GM23338 (cell line): ENCODE measurements at regions not wholly inside any gene's neighbourhood (a gene's known extent, or its start where the extent isn't known, plus 50 kb on each side); places are given as distances from the start of the nearest gene placed in this dataset.

Experiments used
- ATAC-seq: fragments of 200-7000 bp; cut with Tn5 transposase; 3 replicates; pipeline ENCODE4 v1.9.1; 2020
- DNase-seq: peaks from one replicate; pipeline ENCODE4 v3.0.0-alpha.2; 2015; ENCODE audit warnings: low spot score
- H2AFZ ChIP-seq: fragments of 200-600 bp; sonication (generic); 2 replicates; pipeline ENCODE4 v1.8.0; 2016; ENCODE audit warnings: antibody characterized with exemption, mild to moderate bottlenecking, moderate library complexity
- H3F3A ChIP-seq: fragments of 200-600 bp; sonication (generic); replicated peaks from 2 replicates; pipeline ENCODE4 v1.8.0; 2017; ENCODE audit warnings: antibody characterized with exemption, mixed run types, low read depth
- H3K27ac ChIP-seq: fragments of 200-600 bp; sonication (generic); 2 replicates; pipeline ENCODE4 v1.6.1; 2016; ENCODE audit warnings: low read depth
- H3K27me3 ChIP-seq: fragments of 200-600 bp; sonication (generic); 2 replicates; pipeline ENCODE4 v1.8.0; 2016; ENCODE audit warnings: mild to moderate bottlenecking, mixed run types, moderate library complexity; ENCODE audit not compliant: insufficient read depth
- H3K36me3 ChIP-seq: fragments of 200-600 bp; sonication (generic); 2 replicates; pipeline ENCODE4 v1.8.0; 2016; ENCODE audit warnings: mild to moderate bottlenecking; ENCODE audit not compliant: insufficient read depth
- H3K4me1 ChIP-seq: fragments of 200-600 bp; sonication (generic); 2 replicates; pipeline ENCODE4 v1.8.0; 2016; ENCODE audit warnings: mild to moderate bottlenecking, moderate library complexity; ENCODE audit not compliant: insufficient read depth
- H3K4me2 ChIP-seq: fragments of 200-600 bp; sonication (generic); 2 replicates; pipeline ENCODE4 v1.7.1; 2017; ENCODE audit warnings: mixed run types
- H3K4me3 ChIP-seq: fragments of 200-600 bp; sonication (generic); 2 replicates; pipeline ENCODE4 v1.6.1; 2016; ENCODE audit warnings: mixed run types
- H3K79me2 ChIP-seq: fragments of 200-600 bp; sonication (generic); replicated peaks from 2 replicates; pipeline ENCODE4 v1.8.0; 2017; ENCODE audit warnings: mild to moderate bottlenecking; ENCODE audit not compliant: insufficient read depth
- H3K9me2 ChIP-seq: fragments of 200-600 bp; sonication (generic); 2 replicates; pipeline ENCODE4 v1.8.0; 2017; ENCODE audit not compliant: insufficient read depth
- H4K20me1 ChIP-seq: fragments of 200-600 bp; sonication (generic); replicated peaks from 2 replicates; pipeline ENCODE4 v1.8.0; 2017; ENCODE audit warnings: mild to moderate bottlenecking; ENCODE audit not compliant: insufficient read depth
- H3K27ac Mint-ChIP-seq: 2 replicates; pipeline ENCODE4 v1.8.0; 2020; ENCODE audit warnings: inconsistent platforms, mild to moderate bottlenecking, moderate library complexity, mixed read lengths
- H3K27me3 Mint-ChIP-seq: 3 replicates; pipeline ENCODE4 v1.8.0; 2022; ENCODE audit warnings: low read depth, mild to moderate bottlenecking, moderate library complexity, mixed read lengths, inconsistent platforms; ENCODE audit not compliant: insufficient read depth, poor library complexity
- H3K36me3 Mint-ChIP-seq: 3 replicates; pipeline ENCODE4 v1.8.0; 2021; ENCODE audit warnings: low read depth, mild to moderate bottlenecking, inconsistent platforms, moderate library complexity, mixed read lengths
- H3K4me1 Mint-ChIP-seq: 3 replicates; pipeline ENCODE4 v1.8.0; 2020; ENCODE audit warnings: mild to moderate bottlenecking, inconsistent platforms, mixed read lengths
- H3K4me3 Mint-ChIP-seq: 3 replicates; pipeline ENCODE4 v1.8.0; 2021; ENCODE audit warnings: moderate library complexity, mild to moderate bottlenecking, inconsistent platforms, mixed read lengths
- H3K9me3 Mint-ChIP-seq: 3 replicates; pipeline ENCODE4 v1.8.0; 2020; ENCODE audit warnings: moderate library complexity, mild to moderate bottlenecking, inconsistent platforms, mixed read lengths
- CREB1 ChIP-seq: fragments of 250-450 bp; sonication (Bioruptor Pico); IDR thresholded peaks from 2 replicates; pipeline ENCODE4 v1.5.0; 2020; ENCODE audit warnings: low read depth, mild to moderate bottlenecking, moderate library complexity
- ETS1 ChIP-seq: IDR thresholded peaks from 2 replicates; pipeline ENCODE4 v1.6.1; 2016; ENCODE audit warnings: antibody characterized with exemption
- NANOG ChIP-seq: IDR thresholded peaks from 2 replicates; pipeline ENCODE4 v1.6.1; 2016; ENCODE audit warnings: antibody characterized with exemption, borderline replicate concordance
- POLR2AphosphoS5 ChIP-seq: IDR thresholded peaks from 2 replicates; pipeline ENCODE4 v1.6.1; 2016; ENCODE audit warnings: antibody characterized with exemption, low read depth
- ZNF331 ChIP-seq: fragments of 250-450 bp; sonication (Bioruptor Pico); IDR thresholded peaks from 2 replicates; pipeline ENCODE4 v1.5.0; 2020; ENCODE audit warnings: low read depth, mild to moderate bottlenecking, moderate library complexity
- ZNF462 ChIP-seq: fragments of 250-450 bp; sonication (Bioruptor Pico); IDR thresholded peaks from 2 replicates; pipeline ENCODE4 v1.5.0; 2020; ENCODE audit warnings: mild to moderate bottlenecking, moderate library complexity

- no peak for TF ChIP-seq CREB1 (CRISPR knock-in tag)
- TF ChIP-seq NANOG: no peak
- TF ChIP-seq POLR2AphosphoS5: no peak
- no peak for TF ChIP-seq ETS1
Observed at GRCh38 chr2:122843503-122843902, 1088.1 kb downstream of the TSN start (continued).

- Histone ChIP-seq H3K4me1 (no peaks in the 10 kb centered on the region), H2AFZ (no peak overlapping the region), H3F3A (no peaks in the 10 kb centered on the region), H3K27ac (no peak overlapping the region), H3K9me2 (0 out of 2 replicates have a peak, but pooled peaks cover 7% of the 10 kb centered on the region), H3K4me3 (no peak overlapping the region), H3K79me2 (no peaks in the 10 kb centered on the region), H3K4me2 (no peak overlapping the region), H3K27me3 (no peaks in the 10 kb centered on the region), H4K20me1 (no peaks in the 10 kb centered on the region), H3K36me3 (no peaks in the 10 kb centered on the region)
- Mint-ChIP-seq H3K36me3 (no peaks in the 10 kb centered on the region), H3K4me3 (no peak overlapping the region), H3K27ac (no peak overlapping the region), H3K27me3 (no peaks in the 10 kb centered on the region), H3K4me1 (no peaks in the 10 kb centered on the region), H3K9me3 (no peaks in the 10 kb centered on the region)
- no peak for DNase-seq
- TF ChIP-seq ZNF331 (CRISPR knock-in tag) (no peak), CREB1 (CRISPR knock-in tag) (no peak), ZNF462 (CRISPR knock-in tag) (no peak)
- no peak for ATAC-seq
Observed at GRCh38 chr2:122851161-122851560, 1095.7 kb downstream of the TSN start.
